ENCODE measurements at regions not wholly inside any gene's neighbourhood (a gene's known extent, or its start where the extent isn't known, plus 50 kb on each side); places are given as distances from the start of the nearest gene placed in this dataset.
"Not testable (repeated sequence)": the region's sequence is repeated elsewhere in the genome, so short reads cannot be mapped to it uniquely, and the experiment has no call there.

GRCh38 chr10:62599161-62599560 is 205.4 kb upstream of the ADO start (continued):
- TF ChIP-seq ZBTB49 (tag by site-specific recombination; IDR thresholded peaks at IDR 0.05; ENCODE audit: low read depth) (no peak), PRDM6 (tag by site-specific recombination; IDR thresholded peaks at IDR 0.05) (no peak), ZNF324 (tag by site-specific recombination; IDR thresholded peaks at IDR 0.05) (no peak), ZNF558 (tag by site-specific recombination; IDR thresholded peaks at IDR 0.05) (no peak), ZBTB20 (tag by site-specific recombination; IDR thresholded peaks at IDR 0.05) (no peak), ZBTB17 (tag by site-specific recombination; IDR thresholded peaks at IDR 0.05) (no peak), KLF7 (tag by site-specific recombination; IDR thresholded peaks at IDR 0.05; ENCODE audit: borderline replicate concordance) (no peak), ZBTB10 (tag by site-specific recombination; IDR thresholded peaks at IDR 0.05) (no peak), ZNF670 (tag by site-specific recombination; IDR thresholded peaks at IDR 0.05; ENCODE audit: low read depth) (no peak), ZNF560 (tag by site-specific recombination; IDR thresholded peaks at IDR 0.05; ENCODE audit: borderline replicate concordance) (no peak), ZNF423 (tag by site-specific recombination; IDR thresholded peaks at IDR 0.05) (no peak), ZNF394 (tag by site-specific recombination; IDR thresholded peaks at IDR 0.05; ENCODE audit: borderline replicate concordance) (no peak), ZNF488 (tag by site-specific recombination; IDR thresholded peaks at IDR 0.05) (no peak), ZNF2 (tag by site-specific recombination; IDR thresholded peaks at IDR 0.05) (no peak)

- POLR2A ChIA-PET; H3K27ac ChIP-seq (ENCODE audit: extremely low read depth, low read depth, low read length); H3K4me1 ChIP-seq (ENCODE audit: control insufficient read depth, insufficient read depth, low read length); CTCF ChIA-PET; H3K36me3 ChIP-seq (ENCODE audit: control insufficient read depth in 2 of 2, insufficient read depth in 1 of 2, low read length in 2 of 2); H3K9me3 ChIP-seq (ENCODE audit: control insufficient read depth, insufficient read depth, low read depth, low read length); H3K4me3 ChIP-seq (ENCODE audit: low read depth, low read length): not testable (repeated sequence)
- peak; percentile 76 for TF ChIP-seq ZNF529 (tag by site-specific recombination; IDR thresholded peaks at IDR 0.05; ENCODE audit: insufficient replicate concordance)
These were observed 198.0 kb upstream of the ADO start for GRCh38 chr10:62606551-62606950.

GRCh38 chr10:62608189-62608875 is 196.2 kb upstream of the ADO start:
- not testable (repeated sequence) for H3K36me3 ChIP-seq (ENCODE audit: control insufficient read depth in 2 of 2, insufficient read depth in 1 of 2, low read length in 2 of 2); H3K27ac ChIP-seq (ENCODE audit: extremely low read depth, low read depth, low read length); H3K9me3 ChIP-seq (ENCODE audit: control insufficient read depth, insufficient read depth, low read depth, low read length); H3K4me1 ChIP-seq (ENCODE audit: control insufficient read depth, insufficient read depth, low read length)
- ChIA-PET CTCF (interaction anchor here (0.6 to 3.6 kb wide), 9 partner anchors 19 to 549 kb away, joined by 3 to 25 read pairs (median 3); partner anchors contain the start of gene EGR2), POLR2A (interaction anchor here (1.0 to 1.2 kb wide), 2 partner anchors 208 to 549 kb away, joined by 3 to 4 read pairs; partner anchors contain the start of gene EGR2)
- peak overlapping the region; percentile 32 for H3K4me3 ChIP-seq (ENCODE audit: low read depth, low read length)
- TF ChIP-seq ZNF692 (tag by site-specific recombination; IDR thresholded peaks at IDR 0.05) (peak; percentile 82), ZNF518A (tag by site-specific recombination; conservative IDR thresholded peaks at IDR 0.05; ENCODE audit: low read depth) (0 out of 2 replicates have a peak, but pooled peaks have one; percentile 7), ZBTB20 (tag by site-specific recombination; IDR thresholded peaks at IDR 0.05) (peak; percentile 64)
